HFFc6 (cell line): ENCODE measurements at regions not wholly inside any gene's neighbourhood (a gene's known extent, or its start where the extent isn't known, plus 50 kb on each side); places are given as distances from the start of the nearest gene placed in this dataset.
"Not testable (repeated sequence)": the region's sequence is repeated elsewhere in the genome, so short reads cannot be mapped to it uniquely, and the experiment has no call there.

ENCODE experiments used
- DNase-seq: peaks from one replicate; pipeline ENCODE4 v3.0.0-alpha.2; 2018
- H3K27ac Mint-ChIP-seq: 2 replicates; pipeline ENCODE4 v1.8.0; 2020; ENCODE audit warnings: mild to moderate bottlenecking, mixed read lengths
- H3K27me3 Mint-ChIP-seq: 2 replicates; pipeline ENCODE4 v1.8.0; 2021; ENCODE audit warnings: mild to moderate bottlenecking, moderate library complexity, mixed read lengths; ENCODE audit not compliant: insufficient read depth
- H3K36me3 Mint-ChIP-seq: 2 replicates; pipeline ENCODE4 v1.8.0; 2021; ENCODE audit warnings: low read depth, mixed read lengths
- H3K4me1 Mint-ChIP-seq: 2 replicates; pipeline ENCODE4 v1.8.0; 2020; ENCODE audit warnings: low read depth, mixed read lengths
- H3K4me3 Mint-ChIP-seq: 2 replicates; pipeline ENCODE4 v1.8.0; 2020; ENCODE audit warnings: mild to moderate bottlenecking, moderate library complexity, mixed read lengths
- H3K9me3 Mint-ChIP-seq: 2 replicates; pipeline ENCODE4 v1.8.0; 2020; ENCODE audit warnings: mild to moderate bottlenecking, mixed read lengths
- TF ChIP-seq, protein P1 (sequence below): fragments of 200-600 bp; sonication (generic); IDR thresholded peaks from 2 replicates; pipeline ENCODE4 v1.5.0; 2021; ENCODE audit warnings: antibody characterized with exemption, mild to moderate bottlenecking

- Mint-ChIP-seq H3K4me3 (no peak overlapping the region), H3K4me1 (no peaks in the 10 kb centered on the region), H3K27me3 (peaks cover 6% of the 10 kb centered on the region; the same call in 1 of the 2 replicates), H3K27ac (no peak overlapping the region), H3K9me3 (no peaks in the 10 kb centered on the region), H3K36me3 (no peaks in the 10 kb centered on the region)
- no peak for DNase-seq
- TF ChIP-seq, protein P1, sequence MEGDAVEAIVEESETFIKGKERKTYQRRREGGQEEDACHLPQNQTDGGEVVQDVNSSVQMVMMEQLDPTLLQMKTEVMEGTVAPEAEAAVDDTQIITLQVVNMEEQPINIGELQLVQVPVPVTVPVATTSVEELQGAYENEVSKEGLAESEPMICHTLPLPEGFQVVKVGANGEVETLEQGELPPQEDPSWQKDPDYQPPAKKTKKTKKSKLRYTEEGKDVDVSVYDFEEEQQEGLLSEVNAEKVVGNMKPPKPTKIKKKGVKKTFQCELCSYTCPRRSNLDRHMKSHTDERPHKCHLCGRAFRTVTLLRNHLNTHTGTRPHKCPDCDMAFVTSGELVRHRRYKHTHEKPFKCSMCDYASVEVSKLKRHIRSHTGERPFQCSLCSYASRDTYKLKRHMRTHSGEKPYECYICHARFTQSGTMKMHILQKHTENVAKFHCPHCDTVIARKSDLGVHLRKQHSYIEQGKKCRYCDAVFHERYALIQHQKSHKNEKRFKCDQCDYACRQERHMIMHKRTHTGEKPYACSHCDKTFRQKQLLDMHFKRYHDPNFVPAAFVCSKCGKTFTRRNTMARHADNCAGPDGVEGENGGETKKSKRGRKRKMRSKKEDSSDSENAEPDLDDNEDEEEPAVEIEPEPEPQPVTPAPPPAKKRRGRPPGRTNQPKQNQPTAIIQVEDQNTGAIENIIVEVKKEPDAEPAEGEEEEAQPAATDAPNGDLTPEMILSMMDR = no peak
Measured at GRCh38 chr4:147288512-147288911, 192.4 kb upstream of the EDNRA start.

GRCh38 chr4:147289181-147289580 is 191.7 kb upstream of the EDNRA start:
- no peaks in the 10 kb centered on the region for H3K4me1 Mint-ChIP-seq
- DNase-seq = no peak
- TF ChIP-seq, protein P1 = no peak

DNA sequence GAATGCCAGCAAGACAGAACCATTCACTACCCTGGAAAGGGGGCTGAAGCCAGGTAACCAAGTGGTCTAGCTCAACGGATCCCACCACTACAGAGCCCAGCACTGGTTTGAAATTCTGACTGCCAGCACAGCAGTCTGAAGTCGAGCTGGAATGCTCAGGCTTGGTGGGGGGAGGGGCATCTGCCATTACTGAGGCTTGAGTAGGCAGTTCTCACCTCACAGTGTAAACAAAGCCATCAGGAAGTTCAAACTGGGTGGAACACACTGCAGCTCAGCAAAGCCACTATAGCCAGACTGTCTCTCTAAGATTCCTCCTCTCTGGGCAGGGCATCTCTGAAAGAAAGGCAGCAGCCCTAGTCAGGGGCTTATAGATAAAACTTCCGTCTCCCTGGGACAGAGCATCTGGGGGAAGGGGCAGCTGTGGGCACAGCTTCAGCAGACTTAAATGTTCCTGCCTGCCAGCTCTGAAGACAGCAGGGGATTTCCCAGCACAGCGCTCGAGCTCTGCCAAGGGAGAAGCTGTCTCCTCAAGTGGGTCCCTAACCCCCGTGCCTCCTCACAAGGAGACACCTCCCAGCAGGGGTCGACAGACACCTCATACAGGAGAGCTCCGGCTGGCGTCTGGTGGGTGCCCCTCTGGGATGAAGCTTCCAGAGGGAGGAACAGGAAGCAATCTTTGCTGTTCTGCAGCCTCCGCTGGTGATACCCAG is 188.1 kb upstream of the EDNRA start:
- not testable (repeated sequence) for H3K4me3 Mint-ChIP-seq, H3K27ac Mint-ChIP-seq, H3K27me3 Mint-ChIP-seq, DNase-seq, H3K4me1 Mint-ChIP-seq, H3K9me3 Mint-ChIP-seq, H3K36me3 Mint-ChIP-seq

More at GRCh38 chr4:147289181-147289580, 191.7 kb upstream of the EDNRA start:
- Mint-ChIP-seq H3K9me3 (no peaks in the 10 kb centered on the region), H3K27me3 (peaks cover 9% of the 10 kb centered on the region), H3K4me3 (no peak overlapping the region), H3K27ac (no peak overlapping the region), H3K36me3 (no peaks in the 10 kb centered on the region)

GRCh38 chr4:147293314-147293677 is 187.6 kb upstream of the EDNRA start:
- H3K36me3 Mint-ChIP-seq, H3K27ac Mint-ChIP-seq, H3K4me1 Mint-ChIP-seq, H3K4me3 Mint-ChIP-seq, DNase-seq, H3K27me3 Mint-ChIP-seq, H3K9me3 Mint-ChIP-seq: not testable (repeated sequence)

DNA sequence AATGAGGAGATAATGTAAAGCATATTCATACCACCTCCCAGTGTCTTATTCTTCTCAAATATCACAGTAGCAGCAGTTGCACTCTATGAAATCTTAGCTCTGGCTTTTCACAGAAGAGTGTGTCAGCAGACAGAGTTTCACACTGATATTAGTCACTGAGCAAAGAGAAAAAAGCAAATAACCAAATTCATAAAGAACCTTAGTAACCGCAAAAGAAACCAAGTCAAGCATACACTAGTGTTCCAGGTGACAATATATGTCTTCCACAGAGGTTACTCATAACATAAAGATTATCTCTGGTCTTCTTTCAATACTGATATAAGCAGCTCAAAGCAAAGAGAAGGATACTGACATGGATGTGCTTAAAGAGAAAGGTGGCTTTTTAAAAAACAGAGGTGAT is 181.7 kb upstream of the EDNRA start:
- Mint-ChIP-seq H3K4me1 (no peaks in the 10 kb centered on the region), H3K27me3 (peaks cover 7% of the 10 kb centered on the region), H3K27ac (no peak overlapping the region), H3K4me3 (no peak overlapping the region), H3K36me3 (no peaks in the 10 kb centered on the region), H3K9me3 (no peaks in the 10 kb centered on the region; the same call in 1 of the 2 replicates)
- DNase-seq = no peak
- TF ChIP-seq, protein P1 = no peak

DNA sequence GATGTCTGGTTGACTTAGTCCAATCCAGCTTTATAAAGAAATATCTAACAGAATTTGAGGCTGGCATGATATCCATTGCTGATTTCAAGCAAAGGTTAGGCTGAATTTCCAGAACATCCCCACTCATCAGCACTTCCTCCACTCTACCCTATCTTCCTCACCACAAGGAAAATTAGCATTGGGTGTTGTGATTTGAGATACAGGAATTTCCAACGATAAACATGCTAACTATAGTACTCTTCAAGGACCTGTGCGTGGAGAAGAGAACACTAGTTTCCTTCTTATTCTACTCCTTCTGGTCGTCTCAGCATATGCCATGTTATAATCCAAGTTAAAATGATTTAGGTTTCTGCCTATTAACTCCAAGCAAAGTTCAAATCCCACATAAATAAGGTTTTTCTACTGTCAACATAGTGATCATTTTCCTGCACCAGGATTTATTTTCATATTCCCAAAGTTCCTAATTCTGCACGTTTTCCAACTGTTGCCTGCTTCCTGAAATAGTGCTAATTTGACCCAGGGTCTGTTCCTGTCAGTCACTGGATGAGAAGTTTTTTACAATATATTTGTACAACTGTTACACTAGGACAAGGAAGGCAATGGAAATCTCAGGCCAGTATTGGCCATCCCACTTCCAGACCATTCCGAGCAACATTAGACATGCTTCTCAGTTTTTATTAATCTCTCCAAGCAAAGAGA is 177.6 kb upstream of the EDNRA start:
- Mint-ChIP-seq H3K27me3 (peaks cover 10% of the 10 kb centered on the region), H3K9me3 (no peaks in the 10 kb centered on the region), H3K4me1 (no peaks in the 10 kb centered on the region), H3K27ac (no peak overlapping the region), H3K4me3 (no peak overlapping the region), H3K36me3 (no peaks in the 10 kb centered on the region)
- DNase-seq = no peak
- TF ChIP-seq, protein P1 = no peak
